GM12878 (cell line): ENCODE measurements at regions not wholly inside any gene's neighbourhood (a gene's known extent, or its start where the extent isn't known, plus 50 kb on each side); places are given as distances from the start of the nearest gene placed in this dataset.

Source experiments
- ATAC-seq: fragments of 200-7000 bp; cut with Tn5 transposase; 3 replicates; pipeline ENCODE4 v1.9.1; 2020; ENCODE audit warnings: mild to moderate bottlenecking, moderate library complexity
- BruUV-seq: library from RNA; stranded (reverse); fragments of 400-500 nt; replicated peaks from 2 replicates; lab custom pipeline; 2021; lab: Mats Ljungman, UMichigan
- CTCF ChIA-PET: fragments of 300-600 bp; sonication (Branson Sonifier 250); formaldehyde crosslinking; extraction: SDS; loops from one replicate; lab custom pipeline; 2021; ENCODE audit warnings: inconsistent platforms; lab: Yijun Ruan, JAX
- POLR2A ChIA-PET: fragments of 350-600 bp; formaldehyde crosslinking; extraction: SDS; loops from one replicate; lab custom pipeline; 2021; ENCODE audit warnings: inconsistent platforms; lab: Charles Lee
- RAD21 ChIA-PET: fragments of 300-600 bp; sonication (Branson Sonifier 250); formaldehyde crosslinking; loops from one replicate; lab custom pipeline; 2023; ENCODE audit warnings: antibody characterized with exemption; ENCODE audit not compliant: unreplicated experiment; lab: Charles Lee
- SMC1A ChIA-PET: fragments of 300-600 bp; sonication (Branson Sonifier 250); formaldehyde crosslinking; loops from one replicate; lab custom pipeline; 2023; ENCODE audit not compliant: unreplicated experiment, uncharacterized antibody; lab: Charles Lee
- DNase-seq: peaks from one replicate; pipeline ENCODE4 v3.0.0-alpha.2; 2011; ENCODE audit warnings: low read depth, low spot score
- FAIRE-seq: peaks from 3 replicates; lab custom pipeline; 2011; peaks lifted over from hg19 to GRCh38; lab: Jason Lieb, UNC
- H2AFZ ChIP-seq: 2 replicates; pipeline ENCODE4 v1.6.0; 2011; ENCODE audit warnings: low read depth, low read length, control low read depth; ENCODE audit not compliant: control insufficient read depth
- H3K27ac ChIP-seq: 2 replicates; pipeline ENCODE4 v1.5.1; 2011; ENCODE audit warnings: control low read depth; ENCODE audit not compliant: control insufficient read depth, insufficient read depth
- H3K27me3 ChIP-seq, 2 experiments: replicated peaks in 1 of 2; 2 replicates each; pipeline versions ENCODE4 v1.6.0 to v1.6.1; 2011; ENCODE audit warnings: low read length in 1 of 2; ENCODE audit not compliant: control insufficient read depth in 2 of 2, insufficient read depth in 2 of 2
- H3K36me3 ChIP-seq, 2 experiments: 2 replicates each; pipeline ENCODE4 v1.5.1; 2011; ENCODE audit warnings: low read length in 1 of 2; ENCODE audit not compliant: control insufficient read depth in 2 of 2, insufficient read depth in 2 of 2
- H3K4me1 ChIP-seq: 2 replicates; pipeline ENCODE4 v1.6.1; 2011; ENCODE audit warnings: mild to moderate bottlenecking, low read length, moderate library complexity, mixed read lengths; ENCODE audit not compliant: control insufficient read depth, insufficient read depth
- H3K4me2 ChIP-seq: 2 replicates; pipeline ENCODE4 v1.6.0; 2011; ENCODE audit warnings: control low read depth; ENCODE audit not compliant: control insufficient read depth, insufficient read depth
- H3K4me3 ChIP-seq: fragments of 200-600 bp; sonication (generic); 2 replicates; pipeline ENCODE4 v1.5.1; 2016
- H3K79me2 ChIP-seq: 2 replicates; pipeline ENCODE4 v1.6.0; 2011; ENCODE audit warnings: low read length; ENCODE audit not compliant: control insufficient read depth, insufficient read depth
- H3K9ac ChIP-seq: 2 replicates; pipeline ENCODE4 v1.8.0; 2011; ENCODE audit warnings: low read length, control low read depth, mixed read lengths; ENCODE audit not compliant: control insufficient read depth, insufficient read depth
- H3K9me3 ChIP-seq: replicated peaks from 3 replicates; pipeline ENCODE4 v1.5.1; 2011; ENCODE audit warnings: mild to moderate bottlenecking, low read length; ENCODE audit not compliant: control insufficient read depth, insufficient read depth
- H4K20me1 ChIP-seq: 2 replicates; pipeline ENCODE4 v1.6.0; 2011; ENCODE audit not compliant: control insufficient read depth, insufficient read depth
- ASH2L ChIP-seq: fragments of 300-600, 200-600 bp; sonication (generic); IDR thresholded peaks from 2 replicates; pipeline ENCODE4 v1.6.1; 2017; ENCODE audit warnings: low read depth, mild to moderate bottlenecking, borderline replicate concordance
- CHD2 ChIP-seq: IDR thresholded peaks from 2 replicates; pipeline ENCODE4 v1.6.1; 2011; ENCODE audit warnings: low read depth, low read length, improper control_type of control experiment, borderline replicate concordance
- IRF3 ChIP-seq: fragments of 450-650 bp; IDR thresholded peaks from 2 replicates; pipeline ENCODE4 v1.6.1; 2014; ENCODE audit warnings: mild to moderate bottlenecking
- MTA2 ChIP-seq: fragments of 450-650 bp; IDR thresholded peaks from 2 replicates; pipeline ENCODE4 v1.6.1; 2016; ENCODE audit warnings: low read depth, mild to moderate bottlenecking, moderate library complexity
- POLR2AphosphoS5 ChIP-seq: IDR thresholded peaks from 2 replicates; pipeline ENCODE4 v1.6.1; 2011; ENCODE audit warnings: mild to moderate bottlenecking, low read length, inconsistent platforms
- PRDM15 ChIP-seq: fragments of 450-650 bp; formaldehyde crosslinking; IDR thresholded peaks from 2 replicates; pipeline ENCODE4 v1.4.0; 2020; ENCODE audit warnings: mild to moderate bottlenecking, moderate library complexity
- SMC3 ChIP-seq: IDR thresholded peaks from 2 replicates; pipeline ENCODE4 v1.6.1; 2011; ENCODE audit warnings: low read length, improper control_type of control experiment, borderline replicate concordance
- ZNF207 ChIP-seq: fragments of 450-650 bp; IDR thresholded peaks from 2 replicates; pipeline ENCODE4 v1.6.1; 2014; ENCODE audit warnings: antibody characterized with exemption, mild to moderate bottlenecking, borderline replicate concordance
- ZNF274 ChIP-seq: IDR thresholded peaks from one replicate; pipeline ENCODE4 v1.8.0; 2011; ENCODE audit not compliant: insufficient read length, insufficient read depth
- ZZZ3 ChIP-seq: IDR thresholded peaks from 2 replicates; pipeline ENCODE4 v1.6.1; 2011; ENCODE audit warnings: low read depth; ENCODE audit not compliant: control insufficient read depth, insufficient read length
- WGBS: methylation state at CpG from one replicate; pipeline ENCODE4 v1.1.6; 2016; ENCODE audit warnings: low lambda C conversion rate; ENCODE audit not compliant: insufficient replicate concordance, insufficient coverage; ENCODE audit errors: missing lambda C conversion rate; 5-methylcytosine and 5-hydroxymethylcytosine counted together
- in situ Hi-C: fragments of 300-500 bp; cut with MboI; formaldehyde crosslinking; loops from 9 replicates; pipeline ENCODE4 v1.14.3; 2018; ENCODE audit warnings: mixed read lengths
- intact Hi-C: fragments of 100-400 bp; cut with micrococcal nuclease; formaldehyde crosslinking; loops from one replicate; pipeline ENCODE4 v1.14.2; 2022; ENCODE audit not compliant: unreplicated experiment

DNA sequence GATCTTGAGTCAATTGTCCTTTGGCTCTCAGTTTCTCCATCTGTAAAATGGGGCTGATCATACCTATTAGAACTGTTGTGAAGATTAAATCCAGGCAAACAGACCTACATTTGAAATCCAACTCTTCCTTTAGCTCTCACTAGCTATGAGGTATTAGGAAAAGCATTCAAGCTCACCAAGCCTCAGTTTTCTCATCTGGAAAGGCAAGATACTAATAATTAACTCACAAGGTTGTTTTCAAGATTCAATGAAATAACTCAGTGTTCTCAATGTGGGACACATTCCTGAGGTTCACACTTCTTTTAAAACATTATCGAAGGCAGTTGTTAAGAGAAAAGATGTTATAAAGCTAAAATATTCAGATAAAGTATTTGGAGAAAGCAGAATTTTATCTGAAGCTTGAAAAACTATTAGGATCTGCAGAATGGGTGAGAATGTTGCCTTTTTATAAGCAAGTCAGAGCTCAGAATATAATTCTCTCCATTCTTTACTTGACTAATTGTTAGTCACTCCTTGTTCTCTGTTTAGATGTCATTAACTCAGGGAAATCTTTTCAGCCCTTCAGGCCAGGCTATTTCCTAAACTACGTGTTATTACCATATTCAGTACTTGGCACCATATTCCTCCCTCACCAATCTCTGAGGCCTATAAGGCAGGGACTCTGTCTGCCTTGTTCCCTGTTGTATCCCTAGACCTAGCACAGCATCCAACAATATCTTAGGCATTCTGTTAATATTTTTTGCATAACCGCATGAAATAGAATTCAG, 72.0 kb upstream of the VAV3 start:
- in situ Hi-C loops: no loop called here
- DNase-seq (no peak), FAIRE-seq (no peak), ATAC-seq (no peak)
- intact Hi-C loops: no loop called here
- no peak overlapping the region for H3K9ac ChIP-seq
- H3K4me1 ChIP-seq: no peaks in the 10 kb centered on the region
- H4K20me1 ChIP-seq: no peaks in the 10 kb centered on the region
- RAD21 ChIA-PET: no interaction called here
- POLR2A ChIA-PET: no interaction called here
- H3K4me2 ChIP-seq: no peak overlapping the region
- no peak overlapping the region for H3K27ac ChIP-seq
- no peak overlapping the region for H2AFZ ChIP-seq
- H3K36me3 ChIP-seq: no peaks in the 10 kb centered on the region
- TF ChIP-seq SMC3 (no peak), ZZZ3 (no peak), IRF3 (no peak), ZNF274 (no peak), CHD2 (no peak), MTA2 (no peak), ASH2L (no peak), POLR2AphosphoS5 (no peak), ZNF207 (no peak), PRDM15 (no peak)
- no peak overlapping the region for H3K4me3 ChIP-seq
- no TSS peak for BruUV-seq
- SMC1A ChIA-PET: interaction anchor here (1.2 to 1.3 kb wide), 2 partner anchors 22 to 82 kb away, joined by 3 read pairs; no protein-coding TSS in a partner anchor
- no peaks in the 10 kb centered on the region; a peak in 1 of 4 replicates for H3K27me3 ChIP-seq
- 37% methylated on average over 3 of the region's 3 CpGs for WGBS
- no peaks in the 10 kb centered on the region for H3K79me2 ChIP-seq
- no peaks in the 10 kb centered on the region for H3K9me3 ChIP-seq
- CTCF ChIA-PET: interaction anchor here (0.6 kb wide), 1 partner anchor 65 kb away, joined by 3 read pairs; no protein-coding TSS in a partner anchor
